Peyer's patch (tissue), 4 donors: ENCODE measurements at regions not wholly inside any gene's neighbourhood (a gene's known extent, or its start where the extent isn't known, plus 50 kb on each side); places are given as distances from the start of the nearest gene placed in this dataset.

Experiments used
- DNase-seq, 3 donors: peaks; one replicate each; pipeline ENCODE4 v3.0.0-alpha.2; 2017 to 2019
- H3K27ac ChIP-seq, 4 donors: fragments of 200-600 bp; sonication (generic); one replicate each; pipeline ENCODE4 v1.5.1; 2016 to 2019
- H3K27me3 ChIP-seq, 2 donors: fragments of 200-600 bp; sonication (generic); one replicate each; pipeline ENCODE4 v1.5.1; 2019
- H3K36me3 ChIP-seq, 3 donors: fragments of 200-600 bp; sonication (generic); one replicate each; pipeline ENCODE4 v1.5.1; 2016 to 2019
- H3K4me1 ChIP-seq, 4 donors: fragments of 200-600 bp; sonication (generic); one replicate each; pipeline ENCODE4 v1.5.1; 2016 to 2019
- H3K4me3 ChIP-seq, 4 donors: fragments of 200-600 bp; sonication (generic); 1 replicate in 3 of 4; 2 replicates in 1 of 4; pipeline ENCODE4 v1.5.1; 2016 to 2019; ENCODE audit warnings: mild to moderate bottlenecking in 1 of 4
- H3K9me3 ChIP-seq, 4 donors: fragments of 200-600 bp; sonication (generic); one replicate each; pipeline ENCODE4 v1.5.1; 2016 to 2019; ENCODE audit warnings: mild to moderate bottlenecking in 1 of 4
- CTCF ChIP-seq, 6 experiments: fragments of 450-650 bp in 4 of 6; fragments of 200-600 bp in 2 of 6; sonication (generic) in 1 of 6; IDR thresholded peaks; one replicate each; pipeline ENCODE4 v1.5.1; 2017 to 2019; ENCODE audit warnings: antibody characterized with exemption in 6 of 6, mild to moderate bottlenecking in 3 of 6, moderate library complexity in 1 of 6
- POLR2A ChIP-seq, 2 donors: fragments of 450-650 bp; IDR thresholded peaks; one replicate each; pipeline ENCODE4 v1.5.1; 2017; ENCODE audit warnings: antibody characterized with exemption in 2 of 2, mild to moderate bottlenecking in 2 of 2, moderate library complexity in 2 of 2

DNA sequence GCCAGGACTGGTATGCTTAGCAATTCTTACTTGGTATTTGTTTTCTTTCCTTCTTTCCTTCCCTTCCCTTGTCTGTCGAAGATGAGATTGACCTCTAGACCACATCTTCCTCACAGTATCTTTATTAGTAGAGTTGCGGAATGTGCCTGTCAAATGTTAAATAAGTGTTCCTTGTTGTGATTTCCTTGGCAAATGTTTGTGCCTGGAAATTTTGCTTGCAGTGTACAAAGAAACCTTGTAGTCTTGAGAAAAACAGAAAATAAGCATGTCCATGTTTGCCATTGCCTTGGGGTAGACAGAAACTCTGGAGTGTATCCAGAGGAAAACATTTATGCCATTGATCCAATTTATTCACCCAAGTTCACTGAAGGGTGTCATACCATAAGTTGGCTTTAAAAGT, 79.5 kb upstream of the ZNF385D start:
- H3K4me1 ChIP-seq = no peaks in the 10 kb centered on the region
- no peak overlapping the region for H3K4me3 ChIP-seq
- no peaks in the 10 kb centered on the region for H3K9me3 ChIP-seq
- DNase-seq = no peak
- TF ChIP-seq POLR2A (IDR thresholded peaks at IDR 0.05) (no peak), CTCF (IDR thresholded peaks at IDR 0.05) (no peak)
- no peaks in the 10 kb centered on the region for H3K27me3 ChIP-seq
- no peaks in the 10 kb centered on the region for H3K36me3 ChIP-seq
- H3K27ac ChIP-seq = no peak overlapping the region

GRCh38 chr3:21835264-21835663, 84.3 kb upstream of the ZNF385D start:
- Histone ChIP-seq H3K9me3 (no peaks in the 10 kb centered on the region), H3K4me3 (no peak overlapping the region), H3K4me1 (no peaks in the 10 kb centered on the region), H3K36me3 (no peaks in the 10 kb centered on the region), H3K27me3 (no peaks in the 10 kb centered on the region), H3K27ac (no peak overlapping the region)
- no peak for DNase-seq
- TF ChIP-seq CTCF (IDR thresholded peaks at IDR 0.05) (no peak), POLR2A (IDR thresholded peaks at IDR 0.05) (no peak)

- Histone ChIP-seq H3K4me1 (no peaks in the 10 kb centered on the region), H3K9me3 (no peaks in the 10 kb centered on the region), H3K27me3 (no peaks in the 10 kb centered on the region), H3K36me3 (no peaks in the 10 kb centered on the region), H3K27ac (no peak overlapping the region), H3K4me3 (no peak overlapping the region)
- DNase-seq = no peak
- TF ChIP-seq CTCF (IDR thresholded peaks at IDR 0.05) (no peak), POLR2A (IDR thresholded peaks at IDR 0.05) (no peak)
Observed at GRCh38 chr3:21836227-21836626, 85.2 kb upstream of the ZNF385D start.

DNA sequence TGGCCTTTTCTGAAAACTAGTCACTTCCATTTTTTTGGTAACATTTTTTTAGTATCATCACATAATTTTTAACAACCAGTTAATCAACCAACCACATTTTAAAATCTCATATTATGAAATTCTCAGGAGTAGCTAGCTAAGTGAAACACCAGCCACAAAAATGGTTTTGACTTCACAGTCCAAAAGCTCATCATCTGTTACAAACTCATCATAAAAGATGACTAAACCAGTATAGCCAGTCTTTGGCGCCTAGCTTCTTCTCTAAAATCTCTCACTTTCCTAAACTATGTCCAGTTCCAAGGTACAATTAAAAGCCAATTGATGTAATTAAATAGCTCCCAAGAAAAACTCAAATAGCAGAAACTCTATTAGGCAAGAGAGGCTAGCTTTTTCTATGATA, 88.2 kb upstream of the ZNF385D start:
- H3K4me3 ChIP-seq = no peak overlapping the region
- H3K27ac ChIP-seq = no peak overlapping the region
- no peaks in the 10 kb centered on the region for H3K27me3 ChIP-seq
- TF ChIP-seq POLR2A (IDR thresholded peaks at IDR 0.05) = no peak
- H3K36me3 ChIP-seq = no peaks in the 10 kb centered on the region
- no peaks in the 10 kb centered on the region for H3K9me3 ChIP-seq
- H3K4me1 ChIP-seq = no peaks in the 10 kb centered on the region
- no peak for DNase-seq

DNA sequence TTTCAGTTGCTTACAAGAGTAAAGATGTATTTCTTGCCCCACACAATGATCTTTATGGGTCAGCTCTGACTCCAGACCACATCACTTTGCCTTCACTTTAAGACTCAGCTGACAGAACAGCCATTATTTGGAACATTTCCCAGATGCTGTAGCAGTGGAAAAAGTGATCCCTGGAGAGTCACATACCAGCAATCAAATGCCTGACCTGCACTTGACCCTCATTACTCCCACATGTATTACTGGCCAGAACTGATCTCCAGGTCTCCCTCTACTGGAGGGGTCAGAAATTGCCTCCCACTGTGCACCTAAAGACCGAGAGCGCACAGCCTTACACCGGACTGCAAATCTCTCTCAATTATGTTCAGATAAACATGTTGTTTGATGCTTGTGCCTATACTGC, 88.6 kb upstream of the ZNF385D start:
- Histone ChIP-seq H3K4me1 (no peaks in the 10 kb centered on the region), H3K9me3 (no peaks in the 10 kb centered on the region), H3K36me3 (no peaks in the 10 kb centered on the region), H3K27ac (no peak overlapping the region), H3K4me3 (no peak overlapping the region), H3K27me3 (no peaks in the 10 kb centered on the region)
- TF ChIP-seq POLR2A (IDR thresholded peaks at IDR 0.05) (no peak), CTCF (IDR thresholded peaks at IDR 0.05) (no peak)
- DNase-seq = no peak

DNA sequence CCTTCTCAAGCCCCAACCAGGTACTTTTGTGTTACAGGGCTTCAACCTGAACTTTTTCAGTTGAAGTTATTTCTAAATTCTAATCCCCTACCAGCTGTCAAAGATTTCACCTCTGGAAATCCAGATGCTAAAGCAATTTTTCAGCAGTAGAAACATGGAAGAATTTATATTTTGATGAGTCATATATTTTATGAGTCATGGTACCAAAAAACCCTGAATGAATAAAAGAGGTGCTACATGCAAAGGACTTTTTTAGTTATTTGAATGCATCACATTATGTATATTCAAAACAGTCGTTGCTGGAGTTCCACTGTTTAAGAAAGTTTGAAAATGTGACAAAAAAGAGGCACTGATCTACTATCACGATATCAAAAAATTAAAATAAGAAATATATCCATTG, 96.0 kb upstream of the ZNF385D start:
- H3K4me3 ChIP-seq = no peak overlapping the region
- TF ChIP-seq POLR2A (IDR thresholded peaks at IDR 0.05) = no peak
- TF ChIP-seq CTCF (IDR thresholded peaks at IDR 0.05) = no peak

More for the DNA sequence above, 96.0 kb upstream of the ZNF385D start:
- DNase-seq = no peak
- Histone ChIP-seq H3K27ac (no peak overlapping the region), H3K9me3 (no peaks in the 10 kb centered on the region), H3K4me1 (no peaks in the 10 kb centered on the region), H3K27me3 (no peaks in the 10 kb centered on the region), H3K36me3 (no peaks in the 10 kb centered on the region)
